ENCODE measurements at regions not wholly inside any gene's neighbourhood (a gene's known extent, or its start where the extent isn't known, plus 50 kb on each side); places are given as distances from the start of the nearest gene placed in this dataset.
"Not testable (repeated sequence)": the region's sequence is repeated elsewhere in the genome, so short reads cannot be mapped to it uniquely, and the experiment has no call there.

DNA sequence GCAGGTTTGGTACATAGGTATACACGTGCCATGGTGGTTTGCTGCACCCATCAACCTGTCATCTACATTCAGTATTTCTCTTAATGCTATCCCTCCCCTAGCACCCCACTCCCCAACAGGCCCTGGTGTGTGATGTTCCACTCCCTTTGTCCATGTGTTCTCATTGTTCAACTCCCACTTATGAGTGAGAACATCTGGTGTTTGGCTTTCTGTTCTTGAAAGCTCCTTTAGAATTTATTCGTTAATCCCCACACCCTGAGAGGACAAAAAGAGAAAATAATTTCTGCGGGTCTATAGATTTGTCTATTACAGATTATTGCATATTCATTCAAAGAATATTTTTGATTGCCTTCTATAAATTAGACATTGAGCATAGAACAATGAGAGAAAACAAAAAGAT lies 455.5 kb downstream of the PLPP3 start:
- no peak for DNase-seq (ENCODE audit: low spot score in 2 of 2)
- intact Hi-C loops (cut with DNase I; ENCODE audit: low total_unique reads) = no loop called here
- TF ChIP-seq POLR2A (IDR thresholded peaks at IDR 0.05) = no peak
- TF ChIP-seq, protein P1, sequence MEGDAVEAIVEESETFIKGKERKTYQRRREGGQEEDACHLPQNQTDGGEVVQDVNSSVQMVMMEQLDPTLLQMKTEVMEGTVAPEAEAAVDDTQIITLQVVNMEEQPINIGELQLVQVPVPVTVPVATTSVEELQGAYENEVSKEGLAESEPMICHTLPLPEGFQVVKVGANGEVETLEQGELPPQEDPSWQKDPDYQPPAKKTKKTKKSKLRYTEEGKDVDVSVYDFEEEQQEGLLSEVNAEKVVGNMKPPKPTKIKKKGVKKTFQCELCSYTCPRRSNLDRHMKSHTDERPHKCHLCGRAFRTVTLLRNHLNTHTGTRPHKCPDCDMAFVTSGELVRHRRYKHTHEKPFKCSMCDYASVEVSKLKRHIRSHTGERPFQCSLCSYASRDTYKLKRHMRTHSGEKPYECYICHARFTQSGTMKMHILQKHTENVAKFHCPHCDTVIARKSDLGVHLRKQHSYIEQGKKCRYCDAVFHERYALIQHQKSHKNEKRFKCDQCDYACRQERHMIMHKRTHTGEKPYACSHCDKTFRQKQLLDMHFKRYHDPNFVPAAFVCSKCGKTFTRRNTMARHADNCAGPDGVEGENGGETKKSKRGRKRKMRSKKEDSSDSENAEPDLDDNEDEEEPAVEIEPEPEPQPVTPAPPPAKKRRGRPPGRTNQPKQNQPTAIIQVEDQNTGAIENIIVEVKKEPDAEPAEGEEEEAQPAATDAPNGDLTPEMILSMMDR (IDR thresholded peaks at IDR 0.05) = no peak
- no peak overlapping the region for H3K4me3 ChIP-seq (ENCODE audit: low read depth, poor library complexity, severe bottlenecking)
- 89% methylated on average over 3 of the region's 3 CpGs for WGBS, 2 donors

DNA sequence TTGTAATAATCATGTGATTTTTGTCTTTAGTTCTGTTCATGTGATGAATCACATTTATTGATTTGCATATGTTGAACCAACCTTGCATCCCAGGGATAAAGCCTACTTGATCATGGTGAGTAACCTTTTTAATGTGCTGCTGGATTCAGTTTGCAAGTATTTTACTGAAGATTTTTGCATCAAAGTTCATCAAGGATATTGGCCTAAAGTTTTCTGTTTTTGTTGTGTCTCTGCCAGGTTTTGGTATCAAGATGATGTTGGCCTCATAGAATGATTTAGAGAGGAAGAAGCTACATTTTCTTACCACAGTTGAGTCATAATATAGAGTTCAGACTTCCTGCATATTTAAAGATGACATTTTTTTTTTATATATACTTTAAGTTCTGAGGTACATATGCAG lies 455.9 kb downstream of the PLPP3 start:
- H3K4me3 ChIP-seq (ENCODE audit: low read depth, poor library complexity, severe bottlenecking) = no peak overlapping the region
- TF ChIP-seq, protein P1 (IDR thresholded peaks at IDR 0.05) = no peak
- TF ChIP-seq POLR2A (IDR thresholded peaks at IDR 0.05) = no peak
- no peak for DNase-seq (ENCODE audit: low spot score in 2 of 2)
- intact Hi-C loops (cut with DNase I; ENCODE audit: low total_unique reads) = no loop called here

DNA sequence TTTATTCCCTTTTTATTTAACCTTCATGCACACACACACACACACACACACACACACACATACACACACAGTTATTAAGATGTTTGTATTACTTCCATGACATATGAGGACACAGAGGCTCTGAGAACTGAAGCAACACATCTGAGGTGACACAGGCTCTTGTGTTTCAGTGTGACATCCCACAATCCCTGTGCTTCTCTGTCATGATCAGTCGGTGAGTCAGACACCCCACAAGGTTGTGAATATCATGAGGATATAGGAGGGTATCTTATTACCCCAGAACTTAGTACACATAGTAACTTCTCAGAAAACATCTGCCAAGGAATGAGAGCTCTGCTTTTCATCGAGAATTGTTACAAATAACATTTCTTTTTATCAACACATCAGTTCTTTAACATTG lies 459.3 kb downstream of the PLPP3 start:
- WGBS, 2 donors = 90 to 93% methylated on average over 2 of the region's 2 CpGs
- intact Hi-C loops (cut with DNase I; ENCODE audit: low total_unique reads) = no loop called here
- H3K4me3 ChIP-seq (ENCODE audit: low read depth, poor library complexity, severe bottlenecking) = no peak overlapping the region
- TF ChIP-seq POLR2A (IDR thresholded peaks at IDR 0.05) = no peak
- TF ChIP-seq, protein P1 (IDR thresholded peaks at IDR 0.05) = no peak
- no peak for DNase-seq (ENCODE audit: low spot score in 2 of 2)

DNA sequence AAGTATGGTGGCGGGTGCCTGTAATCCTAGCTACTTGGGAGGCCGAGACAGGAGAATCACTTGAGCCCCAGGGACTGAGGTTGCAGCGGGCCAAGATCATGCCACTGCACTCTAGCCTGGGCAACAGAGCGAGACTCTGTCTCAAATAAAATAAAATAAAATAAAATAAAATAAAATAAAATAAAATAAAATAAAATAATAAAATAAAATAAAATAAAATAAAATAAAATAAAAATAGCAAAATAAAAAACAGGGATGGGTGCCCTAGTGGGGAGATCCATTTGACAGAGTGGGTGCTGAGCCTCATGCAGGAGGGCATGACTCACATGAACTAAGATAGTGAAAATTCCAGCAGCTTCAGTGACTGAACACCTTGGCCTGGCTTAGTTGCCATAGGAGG lies 460.7 kb downstream of the PLPP3 start:
- 97 to 99% methylated on average over 4 of the region's 4 CpGs for WGBS, 2 donors
- intact Hi-C loops (cut with DNase I; ENCODE audit: low total_unique reads); H3K4me3 ChIP-seq (ENCODE audit: low read depth, poor library complexity, severe bottlenecking); DNase-seq (ENCODE audit: low spot score in 2 of 2): not testable (repeated sequence)

DNA sequence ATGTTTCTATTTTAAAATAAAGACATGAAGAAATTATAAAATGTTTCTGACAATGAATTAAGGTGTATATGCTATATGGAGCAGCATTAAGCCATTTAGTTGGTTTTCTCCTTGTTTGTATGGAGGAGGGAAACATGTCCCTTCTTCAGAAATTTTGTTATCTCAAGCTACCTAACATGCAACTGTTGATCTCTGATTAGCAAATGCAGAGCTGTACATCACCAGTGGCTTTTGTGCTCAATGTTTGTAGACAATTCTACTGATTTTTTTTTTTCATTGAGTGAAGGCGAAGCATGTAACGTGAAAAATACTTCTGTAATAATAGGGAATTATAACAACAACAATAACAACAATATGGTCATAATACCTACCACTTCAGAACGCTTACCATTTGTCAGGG lies 463.7 kb downstream of the PLPP3 start:
- no peak overlapping the region for H3K4me3 ChIP-seq (ENCODE audit: low read depth, poor library complexity, severe bottlenecking)
- intact Hi-C loops (cut with DNase I; ENCODE audit: low total_unique reads) = no loop called here
- TF ChIP-seq, protein P1 (IDR thresholded peaks at IDR 0.05) = no peak
- TF ChIP-seq POLR2A (IDR thresholded peaks at IDR 0.05) = no peak
- DNase-seq (ENCODE audit: low spot score in 2 of 2) = no peak
- 94 to 95% methylated on average over 3 of the region's 3 CpGs for WGBS, 2 donors

DNA sequence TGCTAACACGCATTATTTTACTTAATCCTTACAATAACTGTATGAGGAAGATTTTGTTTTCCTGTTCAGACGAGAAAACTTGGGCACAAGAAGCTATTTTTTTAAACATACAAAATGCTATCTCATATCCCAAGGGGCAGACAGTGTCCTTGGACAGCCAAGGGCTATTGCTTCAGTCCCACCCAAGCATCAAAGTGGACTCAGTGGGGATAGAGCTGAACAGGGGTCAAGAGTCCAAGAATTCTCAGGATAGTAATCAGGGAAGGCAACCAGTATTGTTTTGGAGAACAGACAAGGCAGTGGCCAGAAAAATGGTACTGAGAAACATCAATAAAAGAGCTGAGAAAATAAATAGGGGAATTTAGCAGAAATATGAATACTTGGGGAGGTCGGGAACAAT lies 465.7 kb downstream of the PLPP3 start:
- WGBS, 2 donors = 63 to 71% methylated on average over 3 of the region's 3 CpGs

More for the DNA sequence above, 465.7 kb downstream of the PLPP3 start:
- intact Hi-C loops (cut with DNase I; ENCODE audit: low total_unique reads) = no loop called here
- DNase-seq (ENCODE audit: low spot score in 2 of 2) = no peak
- TF ChIP-seq POLR2A (IDR thresholded peaks at IDR 0.05) = no peak
- TF ChIP-seq, protein P1 (IDR thresholded peaks at IDR 0.05) = no peak
- no peak overlapping the region for H3K4me3 ChIP-seq (ENCODE audit: low read depth, poor library complexity, severe bottlenecking)

Data from lower leg skin (tissue), 4 donors.